Smooth muscle cell (in vitro differentiated cells): ENCODE measurements at regions not wholly inside any gene's neighbourhood (a gene's known extent, or its start where the extent isn't known, plus 50 kb on each side); places are given as distances from the start of the nearest gene placed in this dataset.

ENCODE experiments used
- DNase-seq: peaks from one replicate; lab custom pipeline; 2025; ENCODE audit not compliant: unreplicated experiment; lab: John Stamatoyannopoulos, UW
- H2AFZ ChIP-seq: fragments of 200-600 bp; sonication (generic); 2 replicates; pipeline ENCODE4 v1.6.0; 2016; ENCODE audit warnings: antibody characterized with exemption, low read depth, mild to moderate bottlenecking
- H3F3A ChIP-seq: fragments of 200-600 bp; sonication (generic); 2 replicates; pipeline ENCODE4 v1.6.0; 2017; ENCODE audit warnings: antibody characterized with exemption, low read depth
- H3K27ac ChIP-seq: fragments of 200-600 bp; sonication (generic); 2 replicates; pipeline ENCODE4 v1.5.1; 2016; ENCODE audit warnings: low read depth, mild to moderate bottlenecking
- H3K27me3 ChIP-seq: fragments of 200-600 bp; sonication (generic); 2 replicates; pipeline ENCODE4 v1.6.1; 2016; ENCODE audit warnings: low read depth, mild to moderate bottlenecking
- H3K36me3 ChIP-seq: fragments of 200-600 bp; sonication (generic); 2 replicates; pipeline ENCODE4 v1.5.1; 2016; ENCODE audit warnings: low read depth
- H3K4me1 ChIP-seq: fragments of 200-600 bp; sonication (generic); 2 replicates; pipeline ENCODE4 v1.5.1; 2016; ENCODE audit warnings: low read depth
- H3K4me2 ChIP-seq: fragments of 200-600 bp; sonication (generic); 2 replicates; pipeline ENCODE4 v1.6.0; 2016; ENCODE audit warnings: mild to moderate bottlenecking
- H3K4me3 ChIP-seq: fragments of 200-600 bp; sonication (generic); 2 replicates; pipeline ENCODE4 v1.5.1; 2016; ENCODE audit warnings: mild to moderate bottlenecking
- H3K79me2 ChIP-seq: fragments of 200-600 bp; sonication (generic); 2 replicates; pipeline ENCODE4 v1.6.0; 2016; ENCODE audit warnings: low read depth, mild to moderate bottlenecking
- H3K9ac ChIP-seq: fragments of 200-600 bp; sonication (generic); 2 replicates; pipeline ENCODE4 v1.6.0; 2016; ENCODE audit warnings: low read depth
- H3K9me3 ChIP-seq: fragments of 200-600 bp; sonication (generic); replicated peaks from 2 replicates; pipeline ENCODE4 v1.5.1; 2016; ENCODE audit warnings: low read depth
- H4K20me1 ChIP-seq: fragments of 200-600 bp; sonication (generic); 2 replicates; pipeline ENCODE4 v1.6.0; 2016; ENCODE audit warnings: low read depth
- CTCF ChIP-seq: fragments of 200-600 bp; sonication (generic); IDR thresholded peaks from 2 replicates; pipeline ENCODE4 v1.5.1; 2017; ENCODE audit warnings: borderline replicate concordance, mild to moderate bottlenecking, antibody characterized with exemption; ENCODE audit not compliant: insufficient read depth, poor library complexity, severe bottlenecking
- WGBS: methylation state at CpG from one replicate; pipeline ENCODE4 v1.1.7; 2016; ENCODE audit warnings: low lambda C conversion rate; 5-methylcytosine and 5-hydroxymethylcytosine counted together

GRCh38 chr2:120670371-120670770 is 65.3 kb upstream of the GLI2 start:
- H3F3A ChIP-seq, result no peaks in the 10 kb centered on the region
- no peaks in the 10 kb centered on the region for H4K20me1 ChIP-seq
- H3K27me3 ChIP-seq, result peaks cover 8% of the 10 kb centered on the region
- no peak overlapping the region for H3K4me2 ChIP-seq
- no peak overlapping the region for H3K4me3 ChIP-seq
- H3K9ac ChIP-seq, result no peak overlapping the region
- H2AFZ ChIP-seq, result no peak overlapping the region
- no peak for DNase-seq
- H3K36me3 ChIP-seq, result no peaks in the 10 kb centered on the region
- no peaks in the 10 kb centered on the region for H3K4me1 ChIP-seq
- H3K27ac ChIP-seq, result no peak overlapping the region
- TF ChIP-seq CTCF, result no peak
- 92% methylated on average over 12 of the region's 12 CpGs for WGBS
- H3K79me2 ChIP-seq, result no peaks in the 10 kb centered on the region
- H3K9me3 ChIP-seq, result no peaks in the 10 kb centered on the region

- H3K27me3 ChIP-seq, result peaks cover 9% of the 10 kb centered on the region
- H4K20me1 ChIP-seq, result no peaks in the 10 kb centered on the region
- no peaks in the 10 kb centered on the region for H3K79me2 ChIP-seq
- H3K27ac ChIP-seq, result no peak overlapping the region
- WGBS, result 91% methylated on average over 16 of the region's 16 CpGs
- H3K4me3 ChIP-seq, result no peak overlapping the region
- no peaks in the 10 kb centered on the region for H3K36me3 ChIP-seq
- no peak for TF ChIP-seq CTCF
- no peak overlapping the region for H3K9ac ChIP-seq
- no peaks in the 10 kb centered on the region for H3K9me3 ChIP-seq
- H2AFZ ChIP-seq, result no peak overlapping the region
- H3K4me1 ChIP-seq, result no peaks in the 10 kb centered on the region
- no peak for DNase-seq
- no peak overlapping the region for H3K4me2 ChIP-seq
- H3F3A ChIP-seq, result no peaks in the 10 kb centered on the region
These were observed 64.7 kb upstream of the GLI2 start for GRCh38 chr2:120670771-120671480.

GRCh38 chr2:120672526-120673204 is 63.0 kb upstream of the GLI2 start:
- H3F3A ChIP-seq, result no peaks in the 10 kb centered on the region
- no peaks in the 10 kb centered on the region for H3K9me3 ChIP-seq
- TF ChIP-seq CTCF, result no peak
- H3K9ac ChIP-seq, result no peak overlapping the region
- no peaks in the 10 kb centered on the region for H3K36me3 ChIP-seq
- 85% methylated on average over 16 of the region's 16 CpGs for WGBS
- no peak overlapping the region for H3K27ac ChIP-seq
- no peak overlapping the region for H2AFZ ChIP-seq
- no peak overlapping the region for H3K4me2 ChIP-seq
- H3K4me3 ChIP-seq, result no peak overlapping the region
- H3K79me2 ChIP-seq, result no peaks in the 10 kb centered on the region
- peaks cover 23% of the 10 kb centered on the region for H3K27me3 ChIP-seq
- H4K20me1 ChIP-seq, result no peaks in the 10 kb centered on the region
- no peak for DNase-seq
- H3K4me1 ChIP-seq, result no peaks in the 10 kb centered on the region

- H4K20me1 ChIP-seq, result no peaks in the 10 kb centered on the region
- H3K4me2 ChIP-seq, result no peak overlapping the region
- 89% methylated on average over 9 of the region's 9 CpGs for WGBS
- no peak overlapping the region for H3K4me3 ChIP-seq
- no peak overlapping the region for H2AFZ ChIP-seq
- H3K79me2 ChIP-seq, result no peaks in the 10 kb centered on the region
- no peak for DNase-seq
- no peaks in the 10 kb centered on the region for H3F3A ChIP-seq
- peaks cover 23% of the 10 kb centered on the region for H3K27me3 ChIP-seq
- no peak overlapping the region for H3K9ac ChIP-seq
- no peaks in the 10 kb centered on the region for H3K4me1 ChIP-seq
- TF ChIP-seq CTCF, result no peak
- no peaks in the 10 kb centered on the region for H3K36me3 ChIP-seq
- H3K9me3 ChIP-seq, result no peaks in the 10 kb centered on the region
- H3K27ac ChIP-seq, result no peak overlapping the region
These were observed 62.5 kb upstream of the GLI2 start for GRCh38 chr2:120673205-120673550.
